ENCODE measurements at regions not wholly inside any gene's neighbourhood (a gene's known extent, or its start where the extent isn't known, plus 50 kb on each side); places are given as distances from the start of the nearest gene placed in this dataset.

DNA sequence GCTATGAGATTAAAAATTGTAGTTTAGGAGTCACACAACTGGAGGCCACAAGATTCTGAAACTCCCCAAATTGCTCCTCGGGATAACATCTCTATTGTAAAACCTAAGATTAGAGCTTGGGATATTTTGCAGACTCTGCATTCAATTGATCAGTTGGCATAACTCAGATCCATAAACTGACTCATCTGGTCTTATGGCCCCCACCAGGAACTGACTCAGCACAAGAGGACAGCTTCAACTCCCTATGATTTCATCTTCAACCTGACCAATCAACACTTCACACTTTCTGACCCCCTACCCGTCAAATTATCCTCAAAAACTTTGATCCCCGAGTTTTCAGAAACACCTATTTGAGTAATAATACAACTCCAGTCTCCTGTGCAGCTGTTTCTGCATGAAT, 257.3 kb downstream of the HAO1 start:
- TF ChIP-seq, protein P1, sequence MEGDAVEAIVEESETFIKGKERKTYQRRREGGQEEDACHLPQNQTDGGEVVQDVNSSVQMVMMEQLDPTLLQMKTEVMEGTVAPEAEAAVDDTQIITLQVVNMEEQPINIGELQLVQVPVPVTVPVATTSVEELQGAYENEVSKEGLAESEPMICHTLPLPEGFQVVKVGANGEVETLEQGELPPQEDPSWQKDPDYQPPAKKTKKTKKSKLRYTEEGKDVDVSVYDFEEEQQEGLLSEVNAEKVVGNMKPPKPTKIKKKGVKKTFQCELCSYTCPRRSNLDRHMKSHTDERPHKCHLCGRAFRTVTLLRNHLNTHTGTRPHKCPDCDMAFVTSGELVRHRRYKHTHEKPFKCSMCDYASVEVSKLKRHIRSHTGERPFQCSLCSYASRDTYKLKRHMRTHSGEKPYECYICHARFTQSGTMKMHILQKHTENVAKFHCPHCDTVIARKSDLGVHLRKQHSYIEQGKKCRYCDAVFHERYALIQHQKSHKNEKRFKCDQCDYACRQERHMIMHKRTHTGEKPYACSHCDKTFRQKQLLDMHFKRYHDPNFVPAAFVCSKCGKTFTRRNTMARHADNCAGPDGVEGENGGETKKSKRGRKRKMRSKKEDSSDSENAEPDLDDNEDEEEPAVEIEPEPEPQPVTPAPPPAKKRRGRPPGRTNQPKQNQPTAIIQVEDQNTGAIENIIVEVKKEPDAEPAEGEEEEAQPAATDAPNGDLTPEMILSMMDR (IDR thresholded peaks at IDR 0.05; ENCODE audit: low read depth, low read length, missing control alignments): no peak
- no peak for DNase-seq (ENCODE audit: low read depth)
- no peak overlapping the region for H3K4me3 ChIP-seq (ENCODE audit: low read depth, low read length)

DNA sequence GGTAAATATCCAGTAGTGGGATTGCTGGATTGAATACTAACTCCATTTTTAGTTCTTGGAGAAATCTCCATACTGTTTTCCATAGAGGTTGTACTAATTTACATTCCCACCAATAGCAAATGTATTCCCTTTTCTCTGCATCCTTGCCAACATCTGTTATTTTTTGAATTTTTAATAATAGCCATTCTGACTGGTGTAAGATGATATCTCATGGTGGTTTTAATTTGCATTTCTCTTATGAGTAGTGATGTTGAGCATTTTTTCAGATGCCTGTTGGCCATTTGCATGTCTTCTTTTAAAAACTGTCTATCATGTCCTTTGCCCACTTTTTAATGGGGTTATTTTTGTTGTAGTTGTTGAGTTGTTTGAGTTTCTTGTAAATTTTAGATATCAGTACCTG, 253.2 kb downstream of the HAO1 start:
- no peak for DNase-seq (ENCODE audit: low read depth)

DNA sequence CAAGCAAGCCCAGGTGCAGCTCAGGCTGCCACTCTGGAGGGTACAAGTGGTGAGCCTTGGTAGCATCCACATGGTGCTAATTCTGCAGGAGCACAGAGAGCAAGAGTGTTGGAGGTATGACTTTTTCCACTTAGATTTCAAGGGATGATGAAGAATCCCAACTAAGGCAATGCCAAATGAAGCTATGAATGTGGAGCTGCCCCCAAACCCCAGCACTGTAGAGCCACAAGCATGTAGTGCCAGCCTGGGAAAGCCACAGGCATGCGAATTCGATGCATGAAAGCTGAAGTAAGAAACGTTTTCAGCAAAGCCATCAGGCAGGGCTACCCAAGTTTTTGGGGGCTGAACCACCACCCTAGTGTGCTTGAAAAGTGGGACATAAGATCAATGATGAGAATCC, 251.1 kb downstream of the HAO1 start:
- H3K4me3 ChIP-seq (ENCODE audit: low read depth, low read length): no peak overlapping the region
- DNase-seq (ENCODE audit: low read depth): no peak
- TF ChIP-seq, protein P1 (IDR thresholded peaks at IDR 0.05; ENCODE audit: low read depth, low read length, missing control alignments): no peak

More for the DNA sequence above, 253.2 kb downstream of the HAO1 start:
- TF ChIP-seq, protein P1 (IDR thresholded peaks at IDR 0.05; ENCODE audit: low read depth, low read length, missing control alignments): no peak
- H3K4me3 ChIP-seq (ENCODE audit: low read depth, low read length): no peak overlapping the region

DNA sequence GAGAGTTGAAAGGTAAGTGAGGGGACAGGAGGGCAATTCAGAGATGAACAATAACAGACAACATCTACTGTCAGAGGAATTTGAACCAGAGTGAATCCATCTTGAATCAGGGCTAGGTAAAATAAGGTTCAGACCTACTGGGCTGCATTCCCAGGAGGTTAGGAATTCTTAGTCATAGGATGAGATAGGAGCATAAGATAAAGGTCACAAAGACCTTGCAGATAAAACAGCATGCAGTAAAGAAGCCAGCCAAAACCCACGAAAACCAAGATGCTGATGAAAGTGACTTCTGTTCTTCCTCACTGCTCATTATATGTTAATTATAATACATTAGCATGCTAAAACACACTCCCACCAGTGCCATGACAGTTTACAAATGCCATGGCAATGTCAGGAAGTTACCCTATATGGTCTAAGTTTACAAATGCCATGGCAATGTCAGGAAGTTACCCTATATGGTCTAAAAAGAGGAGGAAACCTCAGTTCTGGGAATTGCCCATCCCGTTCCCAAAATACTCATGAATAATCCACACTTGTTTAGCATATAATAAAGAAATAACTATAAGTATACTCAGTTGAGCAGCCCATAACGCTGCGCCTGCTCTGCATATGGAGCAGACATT, 248.5 kb downstream of the HAO1 start:
- no peak for DNase-seq (ENCODE audit: low read depth)

DNA sequence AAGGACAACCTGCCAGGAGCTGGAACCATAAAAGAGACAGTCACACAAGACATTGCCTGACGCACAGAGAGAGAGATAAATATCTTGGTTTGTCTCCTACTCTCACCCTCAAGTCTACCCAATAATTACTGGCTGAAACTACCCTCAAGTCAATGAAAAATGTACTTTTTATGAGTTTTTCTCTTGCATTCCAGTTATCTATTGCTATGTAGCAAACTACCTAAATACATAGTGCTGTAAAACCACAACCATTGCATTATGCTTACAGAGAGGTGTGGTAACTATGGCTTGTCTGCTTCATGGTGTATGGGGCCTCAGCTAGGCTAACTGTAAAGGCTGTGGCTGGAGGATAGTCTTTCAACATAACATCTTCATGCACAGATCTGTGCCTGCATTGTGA, 247.8 kb downstream of the HAO1 start:
- no peak for DNase-seq (ENCODE audit: low read depth)
- no peak overlapping the region for H3K4me3 ChIP-seq (ENCODE audit: low read depth, low read length)
- TF ChIP-seq, protein P1 (IDR thresholded peaks at IDR 0.05; ENCODE audit: low read depth, low read length, missing control alignments): no peak

More for the DNA sequence above, 248.5 kb downstream of the HAO1 start:
- H3K4me3 ChIP-seq (ENCODE audit: low read depth, low read length): no peak overlapping the region
- TF ChIP-seq, protein P1 (IDR thresholded peaks at IDR 0.05; ENCODE audit: low read depth, low read length, missing control alignments): no peak

DNA sequence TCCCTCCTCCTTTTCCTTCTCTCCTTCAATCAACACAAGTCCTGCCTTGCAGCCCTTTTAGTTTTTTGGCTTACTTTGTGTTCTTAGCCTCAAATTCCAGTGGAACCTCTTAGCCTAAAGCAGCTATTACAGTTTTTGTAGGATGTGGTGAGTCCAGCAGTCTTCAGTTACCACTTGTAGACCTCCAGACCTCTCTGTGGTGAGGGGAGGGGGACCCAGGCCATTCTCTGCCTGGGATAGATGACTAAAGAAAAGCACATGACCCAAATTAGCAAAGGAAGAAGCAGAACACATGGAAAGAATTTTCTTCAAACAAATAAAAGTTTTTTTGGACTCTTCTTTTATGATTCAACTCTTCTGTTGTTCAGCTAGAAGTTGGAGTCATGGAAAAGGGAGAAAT, 246.5 kb downstream of the HAO1 start:
- TF ChIP-seq, protein P1 (IDR thresholded peaks at IDR 0.05; ENCODE audit: low read depth, low read length, missing control alignments): no peak
- no peak overlapping the region for H3K4me3 ChIP-seq (ENCODE audit: low read depth, low read length)
- no peak for DNase-seq (ENCODE audit: low read depth)

DNA sequence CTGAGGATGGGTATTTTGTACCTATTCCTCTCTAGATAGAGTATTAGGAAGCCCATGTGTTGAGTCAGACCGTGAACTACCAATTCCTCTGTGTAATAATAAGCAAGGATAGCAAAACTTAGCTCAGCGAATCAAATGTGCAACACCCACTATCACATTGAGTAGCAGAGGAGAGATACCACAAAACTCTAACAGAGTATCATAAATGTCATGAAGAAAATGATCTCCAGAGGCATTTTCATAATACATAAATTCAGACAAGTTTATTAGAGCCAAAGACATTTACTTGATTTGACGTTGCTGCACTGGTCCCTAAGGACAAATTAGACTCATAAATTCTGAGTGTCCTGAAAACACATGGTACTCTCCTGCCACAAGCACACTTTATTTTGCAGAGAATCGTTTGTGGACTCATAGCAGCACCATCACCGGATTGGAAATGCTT, 245.2 kb downstream of the HAO1 start:
- TF ChIP-seq, protein P1 (IDR thresholded peaks at IDR 0.05; ENCODE audit: low read depth, low read length, missing control alignments): no peak

More for the DNA sequence above, 245.2 kb downstream of the HAO1 start:
- H3K4me3 ChIP-seq (ENCODE audit: low read depth, low read length): no peak overlapping the region
- no peak for DNase-seq (ENCODE audit: low read depth)
